ENCODE measurements at regions not wholly inside any gene's neighbourhood (a gene's known extent, or its start where the extent isn't known, plus 50 kb on each side); places are given as distances from the start of the nearest gene placed in this dataset.
"Not testable (repeated sequence)": the region's sequence is repeated elsewhere in the genome, so short reads cannot be mapped to it uniquely, and the experiment has no call there.

GRCh38 chr12:131559517-131560516, 151.1 kb upstream of the SFSWAP start:
- DNase-seq: no peak

GRCh38 chr12:131561051-131561450, 149.8 kb upstream of the SFSWAP start:
- DNase-seq: no peak

DNA sequence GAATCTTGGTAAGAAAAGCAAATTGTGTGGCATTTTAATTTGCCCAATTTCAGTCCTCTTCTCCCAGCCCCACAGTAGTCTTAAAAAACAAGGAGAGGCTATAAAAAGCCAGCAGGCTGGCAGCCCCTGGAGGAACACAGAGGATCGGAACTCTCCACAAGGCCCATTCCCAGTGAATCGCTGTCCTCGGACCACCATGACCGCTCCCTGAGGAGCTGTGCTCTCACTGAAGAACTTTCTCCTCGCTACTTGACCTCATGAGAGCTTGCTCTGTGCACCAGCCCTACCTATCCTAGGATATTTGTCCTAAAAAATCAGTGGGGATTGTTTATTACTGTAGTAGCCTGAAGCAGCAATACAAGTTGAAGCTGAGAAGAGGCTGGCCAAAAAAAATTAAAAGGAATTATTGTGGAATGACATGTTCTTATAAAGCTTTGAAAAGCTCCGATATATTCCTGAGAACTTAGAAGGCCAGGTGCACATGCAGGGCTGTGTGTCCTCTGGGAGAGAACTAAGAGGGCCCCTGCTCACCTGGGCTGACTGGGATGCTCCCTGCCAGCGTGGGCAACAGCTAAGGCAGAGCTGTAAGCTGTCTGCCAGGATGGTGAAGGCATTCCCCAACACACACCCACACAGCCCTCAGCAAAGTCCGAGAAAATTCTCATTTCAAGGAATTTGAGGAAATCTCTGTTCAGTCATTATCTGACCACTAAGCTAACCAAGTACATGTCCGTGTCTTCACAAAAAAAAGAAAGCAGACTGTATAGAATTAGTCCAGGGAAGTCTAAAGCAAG, 148.8 kb upstream of the SFSWAP start:
- DNase-seq: no peak

DNA sequence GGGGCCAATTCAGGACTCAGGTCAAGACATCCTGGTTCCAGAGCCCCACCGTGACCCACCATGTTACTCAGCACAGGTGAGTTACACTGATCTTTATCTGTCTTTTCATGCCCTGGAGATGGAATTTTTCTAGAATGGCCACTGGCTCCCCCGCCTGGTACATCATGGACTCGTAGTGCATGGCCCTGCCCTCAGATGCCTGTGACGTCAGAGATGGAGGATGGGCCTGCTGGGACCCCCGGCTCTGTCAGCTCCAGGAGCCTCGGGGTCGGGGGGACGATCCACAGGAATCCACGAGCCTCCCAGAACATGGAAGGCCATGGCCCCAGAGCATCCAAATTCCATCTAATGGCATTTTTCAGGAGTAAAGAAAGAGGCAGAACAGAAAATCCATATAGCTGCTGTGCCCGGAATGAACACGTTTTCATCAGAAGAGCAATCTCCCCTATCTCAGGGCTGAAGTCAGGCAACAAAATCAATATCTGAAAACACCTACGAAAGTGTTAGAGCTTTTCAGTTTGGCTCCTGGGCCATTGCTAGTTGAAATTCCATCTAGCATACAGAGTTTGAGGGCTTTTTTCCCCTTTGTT, 146.7 kb upstream of the SFSWAP start:
- DNase-seq: not testable (repeated sequence)

DNA sequence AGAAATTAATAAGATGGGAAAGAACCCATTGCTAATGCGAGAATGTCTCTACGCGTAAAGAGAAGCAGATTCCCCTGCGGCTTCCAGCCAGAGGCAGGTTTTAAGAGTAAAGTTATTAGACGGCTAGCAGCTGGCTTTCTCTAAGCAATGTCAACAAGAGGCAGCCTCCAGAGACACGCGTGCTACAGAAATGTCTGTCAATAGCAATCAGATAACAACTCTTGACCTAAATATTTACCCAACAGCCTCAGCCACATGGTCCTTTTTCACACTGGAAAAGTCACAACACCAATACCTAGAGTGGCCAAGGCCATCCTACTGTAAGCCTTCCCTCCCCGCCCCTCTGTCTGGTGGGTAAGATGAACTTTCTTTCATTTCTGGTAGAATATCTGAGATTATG, 146.0 kb upstream of the SFSWAP start:
- DNase-seq: no peak

- DNase-seq: no peak
These were observed 145.4 kb upstream of the SFSWAP start for GRCh38 chr12:131565267-131566015.

- DNase-seq: no peak
These were observed 142.6 kb upstream of the SFSWAP start for GRCh38 chr12:131568336-131568735.

DNA sequence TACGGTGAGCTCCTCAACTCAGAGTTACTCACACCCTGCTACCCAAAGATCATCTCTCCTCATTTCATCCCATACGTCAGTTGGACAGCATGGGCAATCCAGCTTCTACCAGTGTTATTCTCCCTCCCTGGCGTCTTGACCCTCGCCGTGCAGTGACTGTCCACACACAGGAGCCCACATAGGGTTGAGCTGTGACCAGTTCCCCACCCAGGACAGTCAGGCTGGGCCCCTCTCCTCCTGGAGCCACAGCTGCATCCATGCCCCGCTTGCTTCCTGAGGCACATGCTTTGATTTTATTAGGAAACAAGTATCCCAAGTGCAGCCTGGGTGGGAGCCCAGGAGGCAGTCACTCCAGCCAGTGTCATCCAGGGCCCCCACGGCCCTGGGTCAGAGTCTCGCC, 140.3 kb upstream of the SFSWAP start:
- DNase-seq: no peak

DNA sequence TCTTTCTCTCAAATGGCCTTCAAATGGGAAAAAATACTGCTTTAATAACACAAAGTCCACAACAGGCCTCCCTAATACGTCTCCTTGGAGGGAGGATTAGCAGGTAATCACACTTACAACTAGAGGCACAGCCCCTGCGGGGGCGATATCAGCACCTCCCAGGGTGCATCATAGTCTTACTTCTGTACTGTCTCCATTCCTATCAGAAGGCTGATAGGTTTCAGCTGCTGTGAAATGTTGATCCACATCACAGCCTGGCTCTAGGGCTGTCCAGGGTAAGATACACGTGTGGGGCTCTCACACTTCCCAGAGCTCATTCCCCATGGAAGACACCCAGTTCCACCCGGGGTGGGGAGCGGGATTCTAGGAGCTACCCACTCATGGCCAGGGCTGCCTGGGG, 139.1 kb upstream of the SFSWAP start:
- no peak for DNase-seq

GRCh38 chr12:131572626-131573025, 138.3 kb upstream of the SFSWAP start:
- DNase-seq: no peak

DNA sequence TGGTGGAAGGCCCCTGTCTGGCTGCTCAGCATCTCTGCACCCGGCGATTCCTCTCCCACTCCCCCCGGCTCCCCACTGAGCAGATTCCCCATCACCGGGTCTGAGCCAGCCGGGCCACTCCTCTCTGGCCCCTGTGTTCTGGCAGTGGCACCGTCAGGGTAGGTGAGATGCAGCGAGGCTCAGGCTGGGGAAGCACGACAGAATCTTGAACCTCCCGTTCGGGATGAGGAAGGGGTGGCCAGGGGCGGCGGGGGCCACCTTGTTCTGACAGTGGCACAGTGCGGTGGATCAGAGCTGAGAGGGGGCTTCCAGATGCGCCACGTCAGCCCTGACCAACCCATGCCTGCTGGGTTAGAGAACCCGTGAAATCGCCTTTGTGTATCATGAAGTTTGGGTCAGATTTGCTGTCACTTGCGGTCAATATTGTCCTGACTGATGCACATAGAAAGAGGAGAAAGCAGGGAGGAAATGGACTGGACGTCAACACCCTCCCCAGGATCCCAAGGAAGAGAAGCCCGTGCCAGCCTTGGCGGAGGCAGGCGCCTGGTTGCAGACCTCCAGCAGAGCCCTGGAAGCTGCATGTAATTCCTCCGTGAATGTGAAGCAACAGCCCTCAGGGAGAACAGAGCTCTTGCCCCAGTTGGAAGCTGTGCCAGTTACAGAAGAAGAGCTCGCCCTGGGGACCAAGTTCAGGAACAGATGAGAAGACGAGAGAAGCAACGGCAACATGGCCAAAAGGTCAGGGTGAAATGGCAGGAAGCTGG, 137.1 kb upstream of the SFSWAP start:
- no peak for DNase-seq

DNA sequence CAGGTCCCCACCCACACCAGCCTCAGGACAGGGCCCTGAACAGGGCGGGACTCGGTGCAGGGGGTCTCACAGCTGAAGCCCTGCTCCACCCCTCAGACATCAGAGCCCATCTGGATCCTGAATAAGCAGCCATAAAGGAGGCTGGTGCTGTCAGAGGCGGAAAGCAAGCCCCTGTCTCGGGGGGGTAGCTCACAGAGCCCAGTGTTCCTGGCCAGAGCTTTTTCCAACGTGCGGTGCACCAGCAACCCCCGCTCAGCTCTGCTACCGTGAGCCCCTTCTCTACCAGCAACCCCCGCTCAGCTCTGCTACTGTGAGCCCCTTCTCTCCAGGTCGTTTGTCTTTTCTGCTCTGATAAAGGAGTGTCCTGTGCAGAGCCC, 136.5 kb upstream of the SFSWAP start:
- DNase-seq: no peak

DNA sequence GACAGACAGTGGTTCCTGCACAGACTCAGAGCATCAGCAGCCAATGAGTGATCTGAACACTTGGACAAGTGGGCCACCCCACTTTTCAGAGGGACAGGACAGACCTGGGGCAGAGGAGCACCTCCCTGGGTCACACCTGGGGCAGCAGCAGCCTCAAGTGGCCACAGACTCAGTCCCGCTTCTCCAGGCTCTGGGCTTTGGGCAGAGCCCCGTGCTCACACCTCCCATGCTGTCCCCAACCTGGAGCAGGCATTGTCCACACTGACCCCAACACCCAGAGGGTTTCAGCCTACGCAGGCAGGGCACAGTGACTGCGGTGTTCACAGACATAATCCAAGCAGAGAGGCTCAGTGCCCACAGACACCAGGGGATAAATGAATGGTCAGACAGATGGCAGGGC, 135.5 kb upstream of the SFSWAP start:
- no peak for DNase-seq

GRCh38 chr12:131576734-131577133, 134.2 kb upstream of the SFSWAP start:
- not testable (repeated sequence) for DNase-seq

- no peak for DNase-seq
These were observed 133.1 kb upstream of the SFSWAP start for GRCh38 chr12:131577766-131578165.

DNA sequence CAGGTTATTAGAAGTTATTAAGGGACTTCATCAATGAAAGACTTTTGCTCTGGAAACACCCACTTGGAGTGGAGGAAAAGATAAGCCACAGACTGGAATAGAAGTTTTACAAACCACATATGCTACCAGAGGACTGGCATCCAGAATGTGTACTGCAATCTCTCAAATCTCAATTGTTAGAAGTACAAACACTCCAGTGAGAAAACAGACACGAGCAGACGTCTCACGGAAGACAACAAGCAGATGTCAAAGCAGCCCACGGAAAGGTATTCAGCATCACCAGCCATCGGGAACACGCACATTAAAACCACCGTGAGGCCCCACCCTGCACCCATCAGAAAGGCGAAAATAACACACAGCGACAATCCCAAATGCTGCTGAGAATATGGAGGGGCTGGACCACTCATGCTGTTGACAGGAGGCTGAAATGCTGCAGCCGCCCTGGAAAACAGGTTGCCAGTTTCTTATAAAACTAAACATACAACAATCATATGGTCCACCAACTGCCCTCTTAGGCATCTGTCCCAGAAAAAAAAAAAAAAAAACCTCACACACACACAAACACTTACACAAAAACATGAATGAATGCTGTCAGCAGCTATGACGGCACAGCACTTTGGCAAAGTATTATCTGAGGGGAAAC, 131.9 kb upstream of the SFSWAP start:
- no peak for DNase-seq

- no peak for DNase-seq
These were observed 127.7 kb upstream of the SFSWAP start for GRCh38 chr12:131583090-131583712.

- no peak for DNase-seq
These were observed 124.6 kb upstream of the SFSWAP start for GRCh38 chr12:131586269-131586668.

GRCh38 chr12:131586761-131587160, 124.1 kb upstream of the SFSWAP start:
- no peak for DNase-seq

DNA sequence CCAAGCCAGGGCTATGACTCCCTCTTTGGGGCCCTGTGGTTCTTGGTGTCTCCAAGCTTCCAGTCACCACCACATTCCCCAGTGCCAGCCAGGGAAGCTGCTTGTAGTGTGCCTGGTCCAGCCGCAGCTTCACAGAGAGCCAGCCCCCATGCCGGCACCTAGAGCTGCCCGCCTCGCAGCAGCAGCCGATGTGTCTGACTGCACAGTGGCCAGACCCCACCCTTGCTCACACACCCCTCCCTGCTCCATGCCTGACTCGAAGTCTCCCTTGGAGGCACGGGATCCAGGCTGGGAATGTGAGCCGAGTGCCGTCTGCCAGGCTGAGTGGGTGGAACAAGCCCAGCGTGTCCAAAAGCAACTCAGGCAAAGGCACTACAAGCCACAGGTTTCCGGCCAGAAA, 123.3 kb upstream of the SFSWAP start:
- DNase-seq: no peak

Measured in central memory CD4-positive, alpha-beta T cell (primary cell).